Panc1 (cell line): ENCODE measurements at regions not wholly inside any gene's neighbourhood (a gene's known extent, or its start where the extent isn't known, plus 50 kb on each side); places are given as distances from the start of the nearest gene placed in this dataset.

Experiments
- ATAC-seq: fragments of 200-7000 bp; cut with Tn5 transposase; 2 replicates; pipeline ENCODE4 v1.9.1; 2020; ENCODE audit warnings: mild to moderate bottlenecking, moderate library complexity
- BruUV-seq: library from RNA; stranded (reverse); fragments of 400-500 nt; replicated peaks from 2 replicates; lab custom pipeline; 2021; lab: Mats Ljungman, UMichigan
- CTCF ChIA-PET: fragments of 300-600 bp; sonication (Branson Sonifier 250); formaldehyde crosslinking; loops from one replicate; lab custom pipeline; 2022; ENCODE audit warnings: antibody characterized with exemption; lab: Charles Lee
- POLR2A ChIA-PET: fragments of 300-600 bp; sonication (Branson Sonifier 250); formaldehyde crosslinking; loops from one replicate; lab custom pipeline; 2022; ENCODE audit warnings: antibody characterized with exemption; lab: Charles Lee
- DNase-seq: peaks from one replicate; pipeline ENCODE4 v3.0.0-alpha.2; 2010; ENCODE audit warnings: low read depth, low spot score
- H3K27ac ChIP-seq: 2 replicates; pipeline ENCODE4 v1.5.1; 2011; ENCODE audit warnings: mild to moderate bottlenecking, low read length, inconsistent platforms
- H3K27me3 ChIP-seq: fragments of 200-500 bp; sonication (Bioruptor generic); 2 replicates; pipeline ENCODE4 v1.6.0; 2014; ENCODE audit warnings: low read length, inconsistent platforms; ENCODE audit not compliant: control insufficient read depth, insufficient read depth
- H3K36me3 ChIP-seq: fragments of 200-500 bp; sonication (Bioruptor generic); 2 replicates; pipeline ENCODE4 v1.5.1; 2014; ENCODE audit warnings: inconsistent platforms, mild to moderate bottlenecking, low read length, moderate library complexity; ENCODE audit not compliant: control insufficient read depth, insufficient read depth
- H3K4me1 ChIP-seq: 2 replicates; pipeline ENCODE4 v1.5.1; 2011; ENCODE audit warnings: inconsistent platforms, mild to moderate bottlenecking, low read length, moderate library complexity; ENCODE audit not compliant: control insufficient read depth, insufficient read depth
- H3K4me3 ChIP-seq, 2 experiments: 2 replicates each; pipeline ENCODE4 v1.5.1; 2011 to 2012; ENCODE audit warnings: low read depth in 2 of 2, low read length in 2 of 2, mild to moderate bottlenecking in 2 of 2, inconsistent platforms in 1 of 2, moderate library complexity in 1 of 2
- H3K9me3 ChIP-seq: fragments of 200-500 bp; sonication (Bioruptor generic); 2 replicates; pipeline ENCODE4 v1.5.1; 2014; ENCODE audit warnings: low read depth, mild to moderate bottlenecking, inconsistent platforms, low read length, moderate library complexity; ENCODE audit not compliant: control insufficient read depth, insufficient read depth
- CTCF ChIP-seq: fragments of 450-650 bp; IDR thresholded peaks from 2 replicates; pipeline ENCODE4 v1.5.1; 2017; ENCODE audit warnings: mild to moderate bottlenecking
- POLR2AphosphoS5 ChIP-seq: IDR thresholded peaks from 2 replicates; pipeline ENCODE4 v1.6.1; 2012; ENCODE audit warnings: mild to moderate bottlenecking, low read depth, low read length, moderate library complexity
- REST ChIP-seq, 2 experiments: IDR thresholded peaks; 2 replicates each; pipeline ENCODE4 v1.6.1; 2011 to 2012; ENCODE audit warnings: low read depth in 2 of 2, control low read depth in 1 of 2, low read length in 1 of 2, mild to moderate bottlenecking in 1 of 2, moderate library complexity in 1 of 2; ENCODE audit not compliant: insufficient read depth in 1 of 2
- SIN3A ChIP-seq: IDR thresholded peaks from 2 replicates; pipeline ENCODE4 v1.6.1; 2012; ENCODE audit warnings: low read depth, mild to moderate bottlenecking, low read length, moderate library complexity, borderline replicate concordance; ENCODE audit not compliant: insufficient read depth
- TCF7L2 ChIP-seq: IDR thresholded peaks from 2 replicates; pipeline ENCODE4 v1.6.1; 2011; ENCODE audit warnings: mild to moderate bottlenecking, low read depth, low read length, inconsistent platforms
- in situ Hi-C: cut with HindIII; loops from 2 replicates; pipeline ENCODE4 v1.10.0; 2016; ENCODE audit warnings: low sequenced_read_pairs, low pct_unique_long_range_greater_than_20kb
- intact Hi-C: fragments of 100-400 bp; cut with micrococcal nuclease; formaldehyde crosslinking; loops from one replicate; pipeline ENCODE4 v1.10.0; 2022; ENCODE audit not compliant: unreplicated experiment

DNA sequence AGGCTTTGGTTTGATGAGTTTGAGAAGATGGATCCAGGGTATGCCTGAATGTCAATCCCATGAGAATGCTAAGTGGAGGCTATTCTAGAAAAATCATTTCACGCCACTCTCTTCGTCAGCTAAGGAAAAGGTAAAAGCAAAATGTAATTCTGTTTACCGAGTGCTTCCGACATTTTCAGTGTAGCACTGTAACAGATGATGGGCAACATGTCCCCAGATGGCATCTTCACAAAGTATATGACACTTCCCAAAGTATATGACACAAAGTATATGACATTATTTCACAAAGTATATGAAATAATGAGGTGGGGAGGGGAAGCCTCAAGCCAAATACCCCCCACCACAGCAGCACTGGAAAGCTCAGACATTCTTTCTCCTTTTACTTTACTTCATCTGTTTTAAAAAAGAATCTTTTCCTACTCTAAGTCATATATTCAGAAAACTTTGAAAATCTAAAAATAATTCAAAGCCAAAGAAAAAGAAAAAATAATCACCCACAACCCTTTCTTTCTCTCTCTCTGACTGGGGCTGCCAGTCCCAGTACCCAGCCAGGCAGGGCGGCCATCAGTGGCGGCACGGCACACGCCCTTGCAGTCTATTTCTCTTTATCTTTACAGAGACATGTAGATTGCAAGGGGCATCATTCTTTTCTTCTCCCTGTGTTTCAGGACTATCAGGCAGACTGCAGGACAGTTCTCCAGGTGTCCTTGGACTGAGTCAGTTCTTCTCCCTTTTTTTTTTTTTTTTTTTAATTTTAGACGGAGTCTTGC is 179.8 kb downstream of the SNX10 start:
- Histone ChIP-seq H3K27me3 (peaks cover 3% of the 10 kb centered on the region; the same call in 1 of the 2 replicates), H3K4me1 (no peaks in the 10 kb centered on the region), H3K36me3 (no peaks in the 10 kb centered on the region), H3K9me3 (no peaks in the 10 kb centered on the region), H3K4me3 (no peak overlapping the region), H3K27ac (no peak overlapping the region)
- BruUV-seq: no TSS peak
- POLR2A ChIA-PET: no interaction called here
- CTCF ChIA-PET: interaction anchor here (0.5 kb wide), 1 partner anchor 579 kb away, joined by 5 read pairs; no protein-coding TSS in a partner anchor
- ATAC-seq (no peak), DNase-seq (no peak)
- intact Hi-C loops: no loop called here
- in situ Hi-C loops: no loop called here
- TF ChIP-seq POLR2AphosphoS5 (no peak), TCF7L2 (no peak), CTCF (no peak), REST (IDR thresholded peaks at IDR 0.05; ENCODE audit: insufficient read depth in 1 of 2, low read depth in 2 of 2, low read length in 1 of 2) (no peak), SIN3A (no peak)

- DNase-seq: no peak
- intact Hi-C loops: no loop called here
- in situ Hi-C loops: no loop called here
- POLR2A ChIA-PET: no interaction called here
- Histone ChIP-seq H3K4me3 (no peak overlapping the region), H3K9me3 (no peaks in the 10 kb centered on the region), H3K4me1 (no peaks in the 10 kb centered on the region), H3K36me3 (no peaks in the 10 kb centered on the region), H3K27ac (no peak overlapping the region), H3K27me3 (peaks cover 3% of the 10 kb centered on the region; the same call in 1 of the 2 replicates)
- ATAC-seq: no peak
- BruUV-seq: no TSS peak
- CTCF ChIA-PET: no interaction called here
- TF ChIP-seq SIN3A: no peak
- no peak for TF ChIP-seq REST (IDR thresholded peaks at IDR 0.05; ENCODE audit: insufficient read depth in 1 of 2, low read depth in 2 of 2, low read length in 1 of 2)
- no peak for TF ChIP-seq CTCF
- TF ChIP-seq TCF7L2: no peak
- TF ChIP-seq POLR2AphosphoS5: no peak
These were observed 181.3 kb downstream of the SNX10 start for GRCh38 chr7:26472971-26473370.
